Suprapubic skin (tissue), 4 donors: ENCODE measurements at regions not wholly inside any gene's neighbourhood (a gene's known extent, or its start where the extent isn't known, plus 50 kb on each side); places are given as distances from the start of the nearest gene placed in this dataset.

Source experiments
- DNase-seq, 2 donors: peaks; one replicate each; pipeline ENCODE4 v3.0.0-alpha.2; 2019; ENCODE audit warnings: low spot score in 2 of 2
- H3K27ac ChIP-seq: fragments of 200-600 bp; sonication (generic); one replicate; pipeline ENCODE4 v1.5.1; 2019
- H3K27me3 ChIP-seq: fragments of 200-600 bp; sonication (generic); one replicate; pipeline ENCODE4 v1.5.1; 2019
- H3K36me3 ChIP-seq: fragments of 200-600 bp; sonication (generic); one replicate; pipeline ENCODE4 v1.5.1; 2019
- H3K4me1 ChIP-seq: fragments of 200-600 bp; sonication (generic); one replicate; pipeline ENCODE4 v1.5.1; 2019
- H3K4me3 ChIP-seq: fragments of 200-600 bp; sonication (generic); one replicate; pipeline ENCODE4 v1.5.1; 2019; ENCODE audit warnings: mild to moderate bottlenecking
- H3K9me3 ChIP-seq: fragments of 200-600 bp; sonication (generic); one replicate; pipeline ENCODE4 v1.5.1; 2019
- EP300 ChIP-seq: sonication (generic); formaldehyde crosslinking; IDR thresholded peaks from one replicate; pipeline ENCODE4 v1.6.1; 2017; ENCODE audit warnings: antibody characterized with exemption
- POLR2A ChIP-seq, 2 donors: fragments of 450-650 bp; IDR thresholded peaks; one replicate each; pipeline ENCODE4 v1.6.1; 2017; ENCODE audit warnings: antibody characterized with exemption in 2 of 2, mild to moderate bottlenecking in 2 of 2, moderate library complexity in 2 of 2
- POLR2AphosphoS5 ChIP-seq, 3 donors: sonication (generic); formaldehyde crosslinking; IDR thresholded peaks; one replicate each; pipeline ENCODE4 v1.6.1; 2017; ENCODE audit warnings: antibody characterized with exemption in 3 of 3
- WGBS: methylation state at CpG from one replicate; pipeline ENCODE4 v1.1.5; 2018; 5-methylcytosine and 5-hydroxymethylcytosine counted together
- TF ChIP-seq, protein P1 (sequence below), 2 donors: fragments of 200-600 bp in 1 of 2; fragments of 450-650 bp in 1 of 2; sonication (generic) in 1 of 2; IDR thresholded peaks; one replicate each; pipeline ENCODE4 v1.5.1; 2016 to 2019; ENCODE audit warnings: antibody characterized with exemption in 2 of 2, mild to moderate bottlenecking in 1 of 2, moderate library complexity in 1 of 2

DNA sequence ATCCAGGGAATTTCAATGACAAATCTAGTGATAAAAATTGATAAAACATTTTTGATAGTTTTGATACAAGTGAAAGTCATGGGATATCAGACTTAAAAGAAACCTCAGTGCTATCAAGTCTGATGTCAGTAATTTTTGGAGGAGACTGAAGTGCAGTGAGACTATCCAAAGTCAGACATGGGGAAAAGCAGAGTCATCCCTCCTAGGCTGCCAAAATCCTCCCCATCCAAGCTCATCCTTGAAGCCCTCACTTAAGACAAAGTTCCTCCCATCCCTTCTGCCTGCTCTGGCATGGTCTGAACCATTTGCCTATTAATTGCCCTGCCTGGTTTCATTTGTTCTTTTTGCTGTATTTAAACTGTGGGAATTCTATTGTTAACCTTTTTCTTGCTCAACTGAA is 456.9 kb upstream of the UBE2E2 start:
- Histone ChIP-seq H3K27ac (no peak overlapping the region), H3K27me3 (no peaks in the 10 kb centered on the region), H3K36me3 (no peaks in the 10 kb centered on the region), H3K4me1 (no peaks in the 10 kb centered on the region), H3K9me3 (no peaks in the 10 kb centered on the region), H3K4me3 (no peak overlapping the region)
- TF ChIP-seq EP300 (no peak), POLR2AphosphoS5 (IDR thresholded peaks at IDR 0.05) (no peak), POLR2A (IDR thresholded peaks at IDR 0.05) (no peak)
- TF ChIP-seq, protein P1, sequence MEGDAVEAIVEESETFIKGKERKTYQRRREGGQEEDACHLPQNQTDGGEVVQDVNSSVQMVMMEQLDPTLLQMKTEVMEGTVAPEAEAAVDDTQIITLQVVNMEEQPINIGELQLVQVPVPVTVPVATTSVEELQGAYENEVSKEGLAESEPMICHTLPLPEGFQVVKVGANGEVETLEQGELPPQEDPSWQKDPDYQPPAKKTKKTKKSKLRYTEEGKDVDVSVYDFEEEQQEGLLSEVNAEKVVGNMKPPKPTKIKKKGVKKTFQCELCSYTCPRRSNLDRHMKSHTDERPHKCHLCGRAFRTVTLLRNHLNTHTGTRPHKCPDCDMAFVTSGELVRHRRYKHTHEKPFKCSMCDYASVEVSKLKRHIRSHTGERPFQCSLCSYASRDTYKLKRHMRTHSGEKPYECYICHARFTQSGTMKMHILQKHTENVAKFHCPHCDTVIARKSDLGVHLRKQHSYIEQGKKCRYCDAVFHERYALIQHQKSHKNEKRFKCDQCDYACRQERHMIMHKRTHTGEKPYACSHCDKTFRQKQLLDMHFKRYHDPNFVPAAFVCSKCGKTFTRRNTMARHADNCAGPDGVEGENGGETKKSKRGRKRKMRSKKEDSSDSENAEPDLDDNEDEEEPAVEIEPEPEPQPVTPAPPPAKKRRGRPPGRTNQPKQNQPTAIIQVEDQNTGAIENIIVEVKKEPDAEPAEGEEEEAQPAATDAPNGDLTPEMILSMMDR (IDR thresholded peaks at IDR 0.05): no peak
- DNase-seq: no peak

- H3K4me1 ChIP-seq: no peaks in the 10 kb centered on the region
- no peak for TF ChIP-seq EP300
- TF ChIP-seq POLR2AphosphoS5 (IDR thresholded peaks at IDR 0.05): no peak
- no peak for TF ChIP-seq POLR2A (IDR thresholded peaks at IDR 0.05)
- TF ChIP-seq, protein P1 (IDR thresholded peaks at IDR 0.05): no peak
- no peak overlapping the region for H3K27ac ChIP-seq
- H3K27me3 ChIP-seq: no peaks in the 10 kb centered on the region
- 44% methylated on average over 3 of the region's 3 CpGs for WGBS
- no peaks in the 10 kb centered on the region for H3K36me3 ChIP-seq
- no peak overlapping the region for H3K4me3 ChIP-seq
- H3K9me3 ChIP-seq: no peaks in the 10 kb centered on the region
- no peak for DNase-seq
Measured at GRCh38 chr3:22748453-22749045, 454.6 kb upstream of the UBE2E2 start.

DNA sequence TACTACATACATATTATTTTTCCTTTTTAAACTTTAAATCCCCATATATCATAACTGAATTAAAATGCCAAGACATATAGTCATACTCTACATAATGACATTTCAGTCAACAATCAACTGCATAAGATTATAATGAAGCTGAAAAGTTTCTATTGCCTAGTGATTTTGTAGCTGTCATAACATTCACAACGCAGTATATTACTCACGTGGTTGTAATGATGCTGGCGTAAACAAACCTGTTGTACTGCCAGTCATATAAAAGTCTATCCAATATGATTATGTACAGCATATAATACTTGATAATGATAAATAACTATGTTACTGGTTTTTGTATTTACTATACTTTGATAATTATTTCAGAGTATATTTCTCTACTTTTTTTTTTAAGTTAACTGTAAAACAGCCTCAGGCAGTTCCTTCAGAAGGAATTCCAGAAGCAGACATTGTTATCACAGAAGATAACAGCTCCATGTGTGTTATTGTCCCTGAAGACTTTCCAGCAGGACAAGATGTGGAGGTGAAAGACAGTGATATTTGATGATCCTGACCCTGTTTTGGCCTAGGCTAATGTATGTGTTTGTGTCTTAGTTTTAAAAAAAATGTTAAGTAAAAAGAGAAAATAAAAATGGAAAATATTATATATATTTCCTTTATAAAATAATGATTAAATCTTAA is 443.4 kb upstream of the UBE2E2 start:
- DNase-seq: no peak
- TF ChIP-seq POLR2A (IDR thresholded peaks at IDR 0.05) (no peak), EP300 (no peak), POLR2AphosphoS5 (IDR thresholded peaks at IDR 0.05) (no peak)
- TF ChIP-seq, protein P1 (IDR thresholded peaks at IDR 0.05): no peak
- Histone ChIP-seq H3K27ac (no peak overlapping the region), H3K4me1 (no peaks in the 10 kb centered on the region), H3K4me3 (no peak overlapping the region), H3K27me3 (no peaks in the 10 kb centered on the region), H3K9me3 (no peaks in the 10 kb centered on the region), H3K36me3 (no peaks in the 10 kb centered on the region)
- 67% methylated on average over 3 of the region's 3 CpGs for WGBS

DNA sequence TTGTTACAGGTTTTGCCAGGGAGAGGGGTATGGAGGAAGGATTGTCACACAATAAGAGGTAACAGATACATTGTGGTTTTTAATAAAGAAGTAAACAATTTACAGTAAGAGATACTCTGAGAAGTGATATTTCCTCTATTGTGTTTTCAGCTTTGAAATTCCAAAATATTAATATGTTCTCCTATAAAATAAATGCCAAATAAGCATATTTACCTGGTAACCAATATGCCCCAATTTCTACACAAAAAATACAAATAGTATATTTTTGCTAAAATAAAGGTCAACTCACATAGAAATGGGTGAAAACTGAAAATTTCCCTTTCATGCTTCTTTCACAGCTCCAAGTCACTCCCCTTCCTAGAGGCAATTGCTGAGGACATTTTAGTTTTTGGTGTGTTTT is 437.4 kb upstream of the UBE2E2 start:
- Histone ChIP-seq H3K27me3 (no peaks in the 10 kb centered on the region), H3K4me3 (no peak overlapping the region), H3K4me1 (no peaks in the 10 kb centered on the region), H3K27ac (no peak overlapping the region), H3K36me3 (no peaks in the 10 kb centered on the region), H3K9me3 (no peaks in the 10 kb centered on the region)
- DNase-seq: no peak
- TF ChIP-seq POLR2A (IDR thresholded peaks at IDR 0.05) (no peak), EP300 (no peak), POLR2AphosphoS5 (IDR thresholded peaks at IDR 0.05) (no peak)
- TF ChIP-seq, protein P1 (IDR thresholded peaks at IDR 0.05): no peak

DNA sequence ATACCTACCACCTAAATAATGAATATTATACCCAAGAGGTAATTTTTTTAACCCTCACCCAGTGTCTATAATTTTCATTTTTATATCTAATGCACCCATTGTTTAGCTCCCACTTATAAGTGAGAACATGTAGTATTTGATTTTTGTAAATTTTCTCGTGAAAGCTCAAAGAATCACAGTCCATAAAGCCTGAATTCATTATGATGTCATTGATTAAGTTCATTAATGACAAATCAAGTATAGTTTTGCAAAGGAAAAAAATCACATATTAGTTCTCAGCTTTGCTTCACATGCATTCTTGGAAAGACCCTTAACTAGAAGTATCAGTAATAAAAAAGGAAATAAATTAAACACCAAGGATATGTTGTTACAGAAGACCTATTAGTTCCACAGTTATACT is 425.3 kb upstream of the UBE2E2 start:
- no peaks in the 10 kb centered on the region for H3K36me3 ChIP-seq
- 84% methylated on average over 1 of the region's 1 CpG for WGBS
- TF ChIP-seq, protein P1 (IDR thresholded peaks at IDR 0.05): no peak
- TF ChIP-seq POLR2A (IDR thresholded peaks at IDR 0.05) (no peak), EP300 (no peak), POLR2AphosphoS5 (IDR thresholded peaks at IDR 0.05) (no peak)
- no peaks in the 10 kb centered on the region for H3K4me1 ChIP-seq
- no peak for DNase-seq
- H3K9me3 ChIP-seq: no peaks in the 10 kb centered on the region
- H3K4me3 ChIP-seq: no peak overlapping the region
- H3K27me3 ChIP-seq: no peaks in the 10 kb centered on the region
- H3K27ac ChIP-seq: no peak overlapping the region
